ENCODE measurements at regions not wholly inside any gene's neighbourhood (a gene's known extent, or its start where the extent isn't known, plus 50 kb on each side); places are given as distances from the start of the nearest gene placed in this dataset.
A peak's percentile ranks its signal among the peaks of the same experiment; 100 is the strongest.
"Not testable (repeated sequence)": the region's sequence is repeated elsewhere in the genome, so short reads cannot be mapped to it uniquely, and the experiment has no call there.

DNA sequence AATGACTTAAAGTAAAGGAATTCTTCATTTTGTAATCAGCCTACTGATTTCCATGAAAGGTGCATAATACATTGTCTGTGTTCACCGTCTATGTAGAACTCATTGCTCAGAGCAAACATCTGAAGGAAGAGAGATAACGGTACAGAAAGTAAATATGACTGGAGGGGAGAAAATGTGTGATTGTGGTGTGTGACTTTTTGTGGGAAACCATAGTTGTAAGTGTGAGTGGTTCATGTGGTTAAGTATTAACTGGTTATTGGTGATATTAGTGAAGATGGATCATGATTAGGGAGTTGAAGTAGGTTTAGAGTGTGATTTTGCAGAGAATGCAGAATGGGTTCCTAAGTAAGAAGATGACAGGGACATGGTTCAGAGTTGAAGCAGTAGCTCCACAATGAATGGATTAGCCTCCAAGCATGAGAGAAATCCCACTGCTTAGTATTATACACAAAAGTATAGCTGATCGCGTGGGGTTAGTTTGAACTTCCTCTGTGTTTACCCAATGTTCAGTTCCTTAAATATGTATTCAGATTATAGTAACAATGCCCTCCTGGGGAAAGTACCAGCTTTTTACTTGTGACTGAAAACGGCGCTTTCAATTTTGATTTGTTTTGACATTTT, 368.9 kb downstream of the UTRN start:
- DNase-seq (ENCODE audit: low read depth) = peak; percentile 31

DNA sequence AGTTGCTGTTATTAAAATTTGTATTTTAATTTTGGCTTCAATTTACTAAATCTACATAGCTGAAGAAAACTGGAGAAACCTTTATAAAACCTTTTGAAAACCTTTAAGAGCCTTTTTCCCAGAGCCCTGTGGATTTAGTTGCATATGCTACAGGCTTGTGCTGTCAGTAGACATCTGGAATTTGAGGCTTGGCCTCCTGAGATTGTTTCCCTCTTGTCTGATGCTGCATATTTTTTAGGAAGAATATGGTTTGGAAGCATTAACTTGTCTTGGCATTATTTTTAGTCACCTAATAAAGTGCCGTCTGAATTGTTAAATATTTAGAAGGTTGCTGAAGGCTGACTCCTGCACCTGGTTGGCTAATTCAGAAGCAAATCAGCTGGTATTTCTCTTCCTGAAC, 369.4 kb downstream of the UTRN start:
- no peak for DNase-seq (ENCODE audit: low read depth)

DNA sequence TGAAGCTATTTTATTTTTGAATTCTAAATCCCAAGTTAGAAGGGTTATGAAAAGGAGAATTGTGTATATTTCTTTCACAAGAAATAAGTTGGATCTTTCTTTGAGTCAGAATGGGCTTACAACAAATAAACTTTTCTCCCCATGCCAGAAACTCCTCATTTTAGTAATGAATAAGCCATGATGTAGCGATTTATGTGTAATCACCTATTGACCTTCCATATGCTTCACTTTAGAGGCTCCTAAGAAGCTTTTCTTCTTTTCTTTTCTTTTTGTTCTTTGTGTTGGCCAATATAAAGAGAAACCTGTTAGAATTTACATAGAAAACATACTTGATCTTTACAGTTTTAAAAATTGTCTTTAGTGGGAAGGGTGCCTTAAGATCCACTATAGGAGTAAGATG, 370.2 kb downstream of the UTRN start:
- no peak for DNase-seq (ENCODE audit: low read depth)

DNA sequence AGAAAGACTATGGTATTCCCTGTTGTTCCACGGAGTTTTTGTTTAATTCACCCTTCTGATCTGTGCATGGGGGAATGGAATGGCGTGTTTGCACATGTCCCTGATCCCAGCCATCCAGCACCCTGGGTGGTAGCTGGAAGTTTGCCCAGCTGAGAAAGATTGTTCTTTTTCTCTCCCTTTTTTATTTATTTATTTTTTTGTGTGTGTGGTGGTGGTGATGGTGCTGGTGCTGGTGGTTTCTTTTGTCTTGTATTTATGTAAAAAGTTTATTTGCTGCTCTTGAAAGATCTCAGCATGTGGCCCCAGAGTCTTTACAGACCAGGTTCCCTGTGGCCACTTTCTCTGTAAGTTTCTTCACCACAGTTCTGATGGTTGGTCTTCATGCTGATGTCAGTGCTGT, 372.6 kb downstream of the UTRN start:
- no peak for DNase-seq (ENCODE audit: low read depth)

DNA sequence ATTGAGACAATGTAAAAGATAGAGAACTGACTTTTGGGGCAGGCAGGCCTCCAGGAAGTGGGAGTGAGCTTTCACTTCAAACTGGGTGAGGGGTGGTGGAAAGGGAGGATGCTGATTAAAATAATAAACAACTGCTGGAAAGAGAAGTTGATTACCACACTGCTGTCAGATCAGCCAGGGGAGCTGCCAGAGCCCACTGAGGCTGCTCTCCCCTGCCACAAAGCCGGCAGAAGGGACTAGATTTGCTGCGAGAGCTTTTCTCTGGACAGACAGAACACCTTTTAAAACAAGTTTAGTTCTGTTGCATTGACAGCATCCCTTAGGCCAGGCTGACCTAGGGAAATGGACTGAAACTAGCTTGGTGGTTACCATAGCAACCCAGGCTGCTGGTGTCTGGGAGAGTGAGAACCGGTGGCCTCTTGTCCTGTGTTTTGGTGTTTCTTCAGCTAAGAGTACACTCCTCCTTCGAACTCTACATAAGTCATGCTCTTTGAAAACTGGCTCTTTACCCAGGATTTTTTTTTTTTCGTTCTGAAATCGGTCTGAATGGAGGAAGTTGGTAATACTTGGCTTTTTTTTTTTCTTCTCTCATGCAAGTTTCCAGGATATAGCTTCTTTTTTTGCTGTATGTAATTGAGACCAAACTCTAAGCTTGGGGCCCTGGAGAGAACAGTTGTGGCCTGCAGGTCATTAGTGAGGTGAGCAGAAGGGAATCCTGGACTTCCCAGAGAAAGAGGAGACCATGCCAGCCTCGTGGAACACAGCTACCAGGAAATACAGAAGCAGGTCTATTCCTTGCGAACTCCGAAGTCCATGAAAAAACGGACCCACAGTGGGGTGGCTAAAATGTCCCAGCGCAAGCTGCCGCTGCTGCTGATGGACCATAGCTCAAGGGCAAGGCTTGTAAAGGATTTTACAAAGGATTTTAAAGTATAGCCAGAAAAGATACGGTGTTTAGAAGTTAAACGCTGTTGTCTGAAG, 374.4 kb downstream of the UTRN start:
- DNase-seq (ENCODE audit: low read depth) = no peak

DNA sequence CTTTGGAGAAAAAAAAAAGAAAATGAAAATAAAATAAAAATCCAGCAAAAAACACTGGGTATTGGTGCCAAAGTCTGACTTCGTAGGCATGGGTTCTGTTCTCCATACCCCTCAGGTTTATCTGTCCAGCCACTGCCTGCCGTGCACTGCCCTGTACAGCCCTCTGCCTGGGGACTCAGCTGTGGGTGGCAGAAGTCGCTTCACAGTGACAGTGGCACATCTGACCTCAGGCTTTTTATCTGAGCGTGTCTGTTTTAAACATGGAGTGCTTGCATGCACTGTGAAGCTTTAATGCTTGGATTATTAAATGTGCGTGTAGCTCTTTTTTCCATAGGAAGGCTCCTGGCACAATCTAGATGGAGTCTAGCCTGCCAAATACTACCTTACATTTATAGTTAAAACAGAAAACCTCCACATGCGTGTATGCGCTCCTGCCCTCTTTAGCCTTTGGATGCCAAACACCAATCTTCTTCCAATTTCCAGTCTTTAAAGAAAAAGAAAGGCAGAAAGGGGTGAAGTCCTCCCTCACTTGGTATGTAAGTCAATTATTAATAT, 375.5 kb downstream of the UTRN start:
- DNase-seq (ENCODE audit: low read depth) = no peak

DNA sequence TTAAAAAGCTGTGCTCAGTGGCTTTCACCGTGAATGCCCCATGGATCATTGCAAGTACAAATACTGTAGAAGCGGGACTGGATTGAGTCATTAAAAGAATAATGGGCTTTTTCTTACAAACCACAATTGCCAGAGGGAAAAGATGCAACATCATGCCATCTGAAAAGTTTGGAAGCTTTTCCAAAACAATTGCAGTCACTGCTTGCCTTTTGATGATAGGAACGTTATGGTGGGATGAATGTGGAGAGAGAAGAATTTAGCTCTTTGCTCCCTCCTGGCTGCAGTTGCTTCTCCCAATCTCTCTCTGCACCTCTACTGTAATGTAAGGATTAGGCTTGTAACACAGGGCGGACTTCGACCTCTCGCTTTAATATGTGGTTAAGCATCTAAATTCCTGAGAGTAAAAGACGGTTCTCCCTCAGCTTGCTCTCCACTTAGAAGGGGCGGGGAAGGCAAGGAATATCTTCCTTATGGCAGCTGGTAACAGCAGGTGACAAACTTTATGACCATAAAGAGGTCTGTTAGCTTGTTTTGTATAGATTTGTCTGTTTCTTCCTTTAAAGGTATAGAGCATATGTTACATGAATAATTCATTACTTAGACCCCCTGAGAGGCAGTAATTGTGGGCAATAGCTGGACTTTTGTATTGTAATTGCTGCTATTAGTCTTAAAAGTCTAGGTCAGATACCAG, 376.1 kb downstream of the UTRN start:
- DNase-seq (ENCODE audit: low read depth) = no peak

DNA sequence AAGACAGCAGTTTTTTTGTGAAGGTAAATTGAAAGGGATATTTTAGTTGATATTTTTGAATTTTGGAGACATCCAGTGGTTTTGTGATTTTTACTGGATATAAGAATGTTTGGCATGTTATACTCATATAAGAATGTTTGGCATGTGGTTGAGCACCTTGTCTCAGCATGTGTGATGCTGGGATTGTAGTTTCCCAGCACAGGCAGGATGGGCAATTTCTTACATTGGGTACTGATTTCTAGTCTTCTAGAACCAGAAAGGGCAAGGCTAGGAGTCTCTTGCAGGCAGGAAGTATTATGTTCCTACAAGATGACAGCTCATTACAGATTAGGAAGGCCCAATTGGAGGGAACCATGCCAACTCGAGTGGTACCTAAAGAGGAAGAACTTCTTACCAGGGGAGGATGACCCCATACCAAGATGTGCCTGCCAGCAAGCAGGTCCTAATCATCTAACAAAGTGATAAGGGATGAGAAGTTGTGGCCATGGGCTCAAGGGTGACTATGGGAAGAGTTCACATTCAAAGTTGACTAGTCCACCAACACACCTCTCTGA, 377.8 kb downstream of the UTRN start:
- DNase-seq (ENCODE audit: low read depth) = no peak

DNA sequence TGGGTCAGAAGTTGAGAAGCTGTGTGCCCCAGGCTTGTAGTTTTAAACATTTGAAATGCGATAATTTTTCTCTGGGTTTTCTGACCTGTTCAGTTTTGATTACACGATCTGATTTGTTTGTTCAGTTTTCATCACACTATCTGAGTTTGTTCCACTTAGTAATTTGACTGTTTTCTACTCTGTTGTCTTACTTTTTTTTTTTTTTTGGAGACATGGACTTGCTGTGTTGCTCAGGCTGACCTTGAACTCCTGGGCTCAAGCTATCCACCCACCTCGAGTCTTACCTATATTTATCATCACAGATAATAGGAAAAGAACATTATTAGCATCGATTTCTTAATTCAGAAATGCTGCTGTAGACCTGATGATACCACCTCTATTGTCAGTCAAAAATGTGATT, 379.1 kb downstream of the UTRN start:
- DNase-seq (ENCODE audit: low read depth) = no peak

DNA sequence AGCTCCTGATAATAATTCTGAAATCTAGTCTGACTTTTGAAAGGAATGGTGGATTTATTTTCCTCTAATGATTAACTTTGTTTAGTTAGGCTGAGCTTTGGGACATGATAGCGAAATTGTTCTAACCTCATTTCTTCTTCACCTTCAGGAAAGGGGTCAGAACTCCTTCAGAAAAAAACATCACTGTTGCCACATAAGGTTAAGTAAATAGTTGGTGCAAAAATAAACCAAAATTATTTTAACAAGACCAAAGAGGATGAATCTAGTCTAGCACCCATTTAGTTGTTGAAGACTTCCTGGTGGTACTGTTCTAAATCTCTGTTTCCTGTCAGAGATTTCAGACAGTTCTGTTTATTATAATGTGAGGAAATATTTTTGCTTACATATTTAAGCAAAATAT, 379.8 kb downstream of the UTRN start:
- DNase-seq (ENCODE audit: low read depth) = no peak

DNA sequence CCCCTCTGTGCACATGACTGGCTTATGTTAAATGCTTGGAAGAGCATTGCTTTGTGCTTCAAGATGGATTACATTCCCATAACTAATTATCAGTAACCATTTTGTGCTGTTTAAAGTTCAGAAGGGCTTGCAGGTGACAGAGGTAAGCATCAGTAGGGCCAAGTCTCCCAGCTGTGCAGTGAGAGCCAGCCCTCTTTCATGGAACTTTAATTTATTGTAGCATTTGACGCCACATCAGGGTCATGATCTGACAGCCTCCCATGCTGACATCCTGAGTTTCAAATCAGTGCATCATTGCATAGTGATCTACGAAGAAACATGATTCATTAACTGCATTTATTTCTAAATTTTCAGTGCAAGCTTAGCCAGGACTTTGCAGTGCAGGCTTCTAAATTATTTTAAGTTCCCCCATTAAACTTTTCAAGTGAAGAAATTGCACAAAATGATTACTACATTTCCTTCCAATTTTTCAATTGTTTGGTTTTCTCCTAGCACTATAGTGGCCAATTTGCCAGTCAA, 380.9 kb downstream of the UTRN start:
- DNase-seq (ENCODE audit: low read depth) = no peak

DNA sequence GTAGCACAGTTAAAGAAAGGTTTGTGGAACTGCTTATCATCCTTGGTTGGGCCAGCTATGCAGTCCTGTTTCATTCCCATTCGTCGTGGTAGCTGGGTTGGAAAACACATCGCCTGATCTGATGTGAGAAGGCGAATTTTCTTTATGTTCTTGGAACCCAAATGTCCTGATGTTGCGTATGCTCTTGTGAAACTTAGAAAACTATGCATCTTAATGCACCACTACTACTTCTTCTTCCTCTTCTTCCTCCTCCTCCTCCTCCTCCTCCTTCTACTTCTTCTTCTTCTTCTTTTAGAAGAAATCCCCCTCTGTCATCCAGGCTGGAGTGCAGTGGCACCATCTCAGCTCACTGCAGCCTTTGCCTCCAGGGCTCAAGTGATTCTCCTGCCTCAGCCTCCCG, 381.6 kb downstream of the UTRN start:
- DNase-seq (ENCODE audit: low read depth) = no peak

DNA sequence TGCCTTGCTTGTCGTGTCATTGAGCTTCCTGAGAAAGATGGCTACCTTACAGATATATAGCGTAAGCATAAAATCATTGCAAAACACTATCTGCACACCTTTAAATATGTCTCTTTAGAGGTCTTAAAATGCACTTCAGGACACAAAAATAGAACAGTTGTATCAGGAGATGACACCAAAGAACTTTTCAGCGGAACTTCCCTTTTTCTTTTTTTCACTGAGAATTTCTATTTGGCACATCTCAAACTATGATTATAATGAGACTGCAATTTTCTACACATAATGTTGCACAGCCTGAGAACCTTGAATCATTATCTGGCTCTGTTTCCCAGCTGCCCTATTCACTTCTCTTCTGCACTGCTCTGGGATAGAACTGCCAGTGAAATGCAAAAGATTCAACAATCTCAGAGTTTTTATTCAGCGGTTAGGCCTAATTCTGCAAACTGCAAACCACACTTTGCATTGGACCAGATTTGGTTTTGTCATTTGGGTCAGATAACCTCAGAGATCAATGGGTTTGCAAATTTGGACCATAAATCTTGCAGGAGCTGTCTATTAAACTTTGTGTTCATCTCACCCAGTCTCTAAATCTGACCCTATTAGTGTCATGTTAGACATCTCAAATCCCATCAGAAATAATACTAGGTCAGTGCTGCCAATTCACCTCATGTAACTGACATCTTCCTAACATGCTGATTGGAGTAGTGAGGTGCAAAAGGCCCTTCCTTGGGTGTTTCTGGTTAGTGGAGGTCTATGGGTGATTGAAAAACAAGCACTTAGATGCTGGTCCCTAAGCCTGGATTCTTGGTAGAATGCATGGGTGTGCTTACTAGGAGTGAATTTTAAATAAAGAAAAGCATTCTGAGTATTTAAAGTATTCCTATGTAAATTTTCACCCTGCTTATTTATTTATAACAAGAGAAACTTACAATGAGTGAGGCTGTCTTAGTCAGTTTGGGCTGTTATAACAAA, 382.7 kb downstream of the UTRN start:
- no peak for DNase-seq (ENCODE audit: low read depth)

DNA sequence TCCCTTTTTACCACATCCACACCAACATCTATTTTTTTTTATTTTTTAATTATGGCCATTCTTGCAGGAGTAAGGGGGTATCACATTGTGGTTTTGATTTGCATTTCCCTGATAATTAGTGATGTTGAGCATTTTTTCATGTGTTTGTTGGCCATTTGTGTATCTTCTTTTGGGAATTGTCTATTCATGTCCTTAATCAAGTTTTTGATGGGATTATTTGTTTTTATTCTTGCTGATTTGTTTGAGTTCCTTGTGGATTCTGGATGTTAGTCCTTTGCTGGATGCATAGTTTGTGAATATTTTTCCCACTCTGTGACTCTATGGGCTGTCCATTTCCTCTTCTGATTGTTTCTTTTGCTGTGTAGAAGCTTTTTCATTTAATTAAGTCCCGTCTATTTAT, 385.1 kb downstream of the UTRN start:
- not testable (repeated sequence) for DNase-seq (ENCODE audit: low read depth)

DNA sequence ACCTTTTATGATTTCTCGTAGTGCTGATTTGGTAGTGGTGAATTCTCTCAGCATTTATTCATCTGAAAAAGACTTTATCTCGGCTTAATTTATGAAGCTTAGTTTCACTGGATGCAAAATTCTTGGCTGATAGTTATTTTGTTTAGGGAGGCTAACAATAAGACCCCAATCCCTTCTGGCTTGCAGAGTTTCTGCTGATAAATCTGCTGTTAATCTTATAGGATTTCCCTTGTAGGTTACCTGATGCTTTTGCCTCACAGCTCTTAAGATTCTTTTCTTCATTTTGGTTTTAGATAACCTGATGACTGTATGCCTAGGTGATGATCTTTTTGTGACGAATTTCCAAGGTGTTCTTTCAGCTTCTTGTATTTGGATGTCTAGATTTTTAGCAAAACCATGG, 388.7 kb downstream of the UTRN start:
- DNase-seq (ENCODE audit: low read depth) = no peak

DNA sequence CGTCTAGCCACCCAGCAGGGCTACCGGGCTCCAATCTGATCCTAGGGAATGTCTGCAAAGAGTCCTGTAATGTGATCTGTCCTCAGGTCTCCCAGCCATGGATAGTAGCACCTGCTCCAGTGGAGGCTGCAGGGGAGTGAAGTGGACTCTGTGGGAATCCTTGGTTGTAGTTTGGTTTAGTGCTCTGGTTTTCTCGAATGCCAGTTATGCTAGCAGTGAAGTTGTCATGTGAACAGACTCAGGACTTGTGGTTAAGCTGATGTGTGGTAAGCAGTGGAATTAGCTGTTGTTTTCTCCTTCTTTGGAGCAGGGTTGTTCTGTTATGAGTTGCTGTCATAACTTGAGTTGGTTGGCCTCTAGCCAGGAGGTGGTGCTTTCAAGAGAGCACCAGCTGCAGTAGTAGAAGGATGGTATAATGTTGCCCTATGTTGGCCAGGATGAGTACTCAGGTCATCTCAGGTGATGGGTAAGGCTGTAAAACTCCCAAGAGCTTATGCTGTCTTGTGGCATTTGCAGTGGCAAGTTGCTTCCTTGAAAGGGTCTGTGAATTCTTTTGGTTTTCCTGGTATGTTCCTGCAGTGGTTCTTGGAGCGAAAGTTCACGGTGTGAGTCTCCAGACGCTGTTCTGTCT, 390.2 kb downstream of the UTRN start:
- no peak for DNase-seq (ENCODE audit: low read depth)

DNA sequence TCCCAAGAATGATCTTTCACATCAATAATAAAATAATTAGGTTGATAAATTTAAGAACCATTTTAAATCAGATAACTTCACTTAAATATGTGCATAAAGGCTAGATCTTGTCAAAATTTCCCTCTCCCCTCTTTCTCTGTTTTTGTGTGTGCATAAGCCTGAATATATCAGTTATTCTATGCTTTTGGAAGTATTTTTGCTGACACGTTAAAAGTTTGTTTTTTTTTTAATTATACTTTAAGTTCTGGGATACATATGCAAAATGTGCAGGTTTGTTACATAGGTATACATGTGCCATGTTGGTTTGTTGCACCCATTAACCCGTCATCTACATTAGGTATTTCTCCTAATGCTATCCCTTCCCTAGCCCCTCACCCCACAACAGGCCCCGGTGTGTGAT, 391.2 kb downstream of the UTRN start:
- DNase-seq (ENCODE audit: low read depth) = not testable (repeated sequence)

DNA sequence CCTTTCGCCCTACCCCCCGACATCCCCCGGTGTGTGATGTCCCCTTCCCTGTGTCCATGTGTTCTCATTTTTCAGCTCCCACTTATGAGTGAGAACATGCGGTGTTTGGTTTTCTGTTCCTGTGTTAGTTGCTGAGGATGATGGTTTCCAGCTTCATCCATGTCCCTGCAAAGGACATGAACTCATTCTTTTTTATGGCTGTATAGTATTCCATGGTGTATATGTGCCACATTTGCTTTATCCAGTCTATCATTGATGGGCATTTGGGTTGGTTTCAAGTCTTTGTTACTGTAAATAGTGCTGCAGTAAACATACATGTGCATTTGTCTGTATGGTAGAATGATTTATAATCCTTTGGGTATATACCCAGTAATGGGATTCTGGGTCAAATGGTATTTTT, 392.1 kb downstream of the UTRN start:
- not testable (repeated sequence) for DNase-seq (ENCODE audit: low read depth)

DNA sequence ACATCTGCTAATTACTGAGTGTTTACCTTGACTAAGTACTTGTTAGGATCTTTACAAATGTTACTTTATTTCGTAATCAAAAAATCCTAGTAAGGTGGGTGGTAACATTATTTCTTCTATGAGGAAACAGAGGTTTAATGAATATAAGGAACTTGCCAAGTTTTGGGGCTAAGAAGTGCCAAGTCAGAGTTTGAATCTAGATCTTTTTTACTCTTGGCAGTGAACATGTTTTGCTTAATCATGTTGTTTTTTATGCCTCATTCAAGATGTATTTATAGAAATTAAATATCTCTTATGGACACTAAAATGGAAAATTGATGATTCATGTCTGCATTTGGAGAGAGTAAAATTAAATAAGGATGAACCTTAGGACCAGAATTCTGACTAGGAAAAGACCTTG, 393.7 kb downstream of the UTRN start:
- no peak for DNase-seq (ENCODE audit: low read depth)

DNA sequence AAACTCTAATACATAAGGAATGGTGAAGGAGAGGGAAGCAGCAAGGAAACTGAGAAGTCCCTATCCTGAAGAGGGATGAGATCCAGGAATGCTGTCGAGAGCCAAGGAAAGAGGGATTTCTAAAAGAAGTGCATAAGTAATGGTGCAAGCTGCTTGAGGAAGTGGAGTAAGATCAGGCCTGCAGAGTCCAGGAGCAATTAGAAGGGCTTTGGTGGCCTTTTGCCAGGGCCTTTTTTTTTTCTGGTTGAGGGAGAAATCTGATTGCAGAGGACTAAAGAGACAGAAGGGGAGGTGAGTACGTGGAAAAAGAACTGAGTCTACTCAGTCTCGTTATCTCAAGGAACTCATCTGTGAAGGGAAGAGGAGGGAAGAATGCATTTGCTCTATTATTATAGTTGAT, 396.2 kb downstream of the UTRN start:
- no peak for DNase-seq (ENCODE audit: low read depth)
